ENCODE measurements at regions not wholly inside any gene's neighbourhood (a gene's known extent, or its start where the extent isn't known, plus 50 kb on each side); places are given as distances from the start of the nearest gene placed in this dataset.

GRCh38 chr11:24390016-24390415 is 106.8 kb upstream of the LUZP2 start:
- DNase-seq (ENCODE audit: low read depth, low spot score), result no peak
- no peaks in the 10 kb centered on the region for H3K36me3 ChIP-seq (ENCODE audit: control insufficient read depth, insufficient read depth, low read length)
- no peaks in the 10 kb centered on the region for H3K27me3 ChIP-seq (ENCODE audit: control insufficient read depth, insufficient read depth, low read length)
- H3K27ac ChIP-seq (ENCODE audit: low read length), result no peak overlapping the region
- H3K4me1 ChIP-seq (ENCODE audit: control insufficient read depth, insufficient read depth, low read length), result no peaks in the 10 kb centered on the region
- H3K9me3 ChIP-seq (ENCODE audit: control insufficient read depth, insufficient read depth, low read length), result no peaks in the 10 kb centered on the region
- H3K4me3 ChIP-seq (ENCODE audit: low read length), result no peak overlapping the region
- no CpG with 5 or more reads among the region's 5 CpGs for WGBS (ENCODE audit: insufficient coverage, insufficient read length)

GRCh38 chr11:24390762-24391161 is 106.1 kb upstream of the LUZP2 start:
- Histone ChIP-seq H3K27ac (ENCODE audit: low read length) (no peak overlapping the region), H3K4me1 (ENCODE audit: control insufficient read depth, insufficient read depth, low read length) (no peaks in the 10 kb centered on the region), H3K4me3 (ENCODE audit: low read length) (no peak overlapping the region), H3K36me3 (ENCODE audit: control insufficient read depth, insufficient read depth, low read length) (no peaks in the 10 kb centered on the region), H3K27me3 (ENCODE audit: control insufficient read depth, insufficient read depth, low read length) (no peaks in the 10 kb centered on the region), H3K9me3 (ENCODE audit: control insufficient read depth, insufficient read depth, low read length) (no peaks in the 10 kb centered on the region)
- no peak for DNase-seq (ENCODE audit: low read depth, low spot score)
- WGBS (ENCODE audit: insufficient coverage, insufficient read length), result no CpG with 5 or more reads among the region's 1 CpG

DNA sequence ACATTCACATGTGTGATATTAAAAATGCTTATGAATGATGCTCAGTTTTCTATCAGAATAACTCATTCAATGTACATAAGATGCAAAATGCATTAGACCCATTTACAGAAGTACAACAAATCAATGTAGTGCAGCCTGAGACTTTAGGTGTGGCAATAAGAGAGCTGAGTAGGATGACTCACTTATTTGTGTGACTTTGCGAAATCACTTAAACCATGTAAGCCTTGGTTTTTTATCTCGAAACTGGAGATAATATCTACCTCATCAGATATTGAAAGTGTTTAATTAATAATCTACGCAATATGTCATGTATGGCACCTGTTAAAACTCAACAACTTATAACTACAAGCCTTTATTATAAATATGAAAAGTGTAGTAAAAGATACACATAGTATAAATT is 105.7 kb upstream of the LUZP2 start:
- no peak for DNase-seq (ENCODE audit: low read depth, low spot score)
- Histone ChIP-seq H3K4me1 (ENCODE audit: control insufficient read depth, insufficient read depth, low read length) (no peaks in the 10 kb centered on the region), H3K36me3 (ENCODE audit: control insufficient read depth, insufficient read depth, low read length) (no peaks in the 10 kb centered on the region), H3K9me3 (ENCODE audit: control insufficient read depth, insufficient read depth, low read length) (no peaks in the 10 kb centered on the region), H3K27ac (ENCODE audit: low read length) (no peak overlapping the region), H3K27me3 (ENCODE audit: control insufficient read depth, insufficient read depth, low read length) (no peaks in the 10 kb centered on the region), H3K4me3 (ENCODE audit: low read length) (no peak overlapping the region)
- no CpG with 5 or more reads among the region's 3 CpGs for WGBS (ENCODE audit: insufficient coverage, insufficient read length)

DNA sequence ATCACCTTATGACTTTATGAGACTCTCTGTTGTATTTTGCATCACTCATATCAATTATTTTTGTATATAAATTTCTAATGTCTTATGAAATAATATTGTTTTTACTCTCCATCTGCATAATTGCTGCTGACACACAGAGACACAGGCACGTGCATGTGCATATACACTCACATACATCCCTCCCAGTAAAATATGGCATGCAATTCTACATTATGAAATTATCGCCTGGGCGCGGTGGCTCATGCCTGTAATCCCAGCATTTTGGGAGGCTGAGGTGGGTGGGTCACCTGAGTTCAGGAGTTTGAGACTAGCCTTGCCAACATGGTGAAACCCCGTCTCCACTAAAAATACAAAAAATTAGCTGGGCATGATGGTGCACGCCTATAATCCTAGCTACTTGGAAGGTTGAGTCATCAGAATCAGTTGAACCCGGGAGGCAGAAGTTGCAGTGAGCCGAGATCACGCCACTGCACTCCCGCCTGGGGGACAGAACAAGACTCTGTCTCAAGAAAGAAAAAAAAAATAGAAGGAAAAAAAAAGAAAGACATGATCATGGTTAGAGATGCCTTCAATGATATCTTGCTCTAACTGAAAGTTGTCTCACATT is 96.7 kb upstream of the LUZP2 start:
- no CpG with 5 or more reads among the region's 10 CpGs for WGBS (ENCODE audit: insufficient coverage, insufficient read length)
- no peaks in the 10 kb centered on the region for H3K4me1 ChIP-seq (ENCODE audit: control insufficient read depth, insufficient read depth, low read length)
- no peak overlapping the region for H3K27ac ChIP-seq (ENCODE audit: low read length)
- H3K4me3 ChIP-seq (ENCODE audit: low read length), result no peak overlapping the region
- no peaks in the 10 kb centered on the region for H3K27me3 ChIP-seq (ENCODE audit: control insufficient read depth, insufficient read depth, low read length)
- H3K9me3 ChIP-seq (ENCODE audit: control insufficient read depth, insufficient read depth, low read length), result no peaks in the 10 kb centered on the region
- no peak for DNase-seq (ENCODE audit: low read depth, low spot score)
- H3K36me3 ChIP-seq (ENCODE audit: control insufficient read depth, insufficient read depth, low read length), result no peaks in the 10 kb centered on the region

DNA sequence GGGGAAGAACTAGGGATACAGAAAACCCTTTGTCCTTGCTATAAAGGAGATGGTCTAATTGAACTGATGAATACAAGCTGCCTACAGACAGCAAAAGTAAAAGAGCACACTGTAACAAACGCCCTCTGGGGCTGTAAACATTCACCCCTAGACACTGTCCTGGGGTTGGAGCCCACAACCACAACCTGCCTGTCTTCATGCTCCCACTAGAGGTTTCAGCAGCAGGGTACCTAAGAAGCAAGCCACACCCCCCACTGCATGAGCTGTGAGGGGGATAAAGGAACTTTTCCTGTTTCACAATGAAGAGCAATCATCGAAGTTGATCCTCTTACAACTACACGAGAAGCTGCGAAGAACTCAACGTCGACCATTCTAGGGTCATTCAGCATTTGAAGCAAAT is 90.5 kb upstream of the LUZP2 start:
- Histone ChIP-seq H3K27ac (ENCODE audit: low read length) (no peak overlapping the region), H3K27me3 (ENCODE audit: control insufficient read depth, insufficient read depth, low read length) (no peaks in the 10 kb centered on the region), H3K4me3 (ENCODE audit: low read length) (no peak overlapping the region), H3K36me3 (ENCODE audit: control insufficient read depth, insufficient read depth, low read length) (no peaks in the 10 kb centered on the region), H3K4me1 (ENCODE audit: control insufficient read depth, insufficient read depth, low read length) (no peaks in the 10 kb centered on the region), H3K9me3 (ENCODE audit: control insufficient read depth, insufficient read depth, low read length) (no peaks in the 10 kb centered on the region)
- no CpG with 5 or more reads among the region's 6 CpGs for WGBS (ENCODE audit: insufficient coverage, insufficient read length)
- no peak for DNase-seq (ENCODE audit: low read depth, low spot score)

- Histone ChIP-seq H3K4me3 (ENCODE audit: low read length) (no peak overlapping the region), H3K36me3 (ENCODE audit: control insufficient read depth, insufficient read depth, low read length) (no peaks in the 10 kb centered on the region), H3K27me3 (ENCODE audit: control insufficient read depth, insufficient read depth, low read length) (no peaks in the 10 kb centered on the region), H3K9me3 (ENCODE audit: control insufficient read depth, insufficient read depth, low read length) (no peaks in the 10 kb centered on the region), H3K27ac (ENCODE audit: low read length) (no peak overlapping the region), H3K4me1 (ENCODE audit: control insufficient read depth, insufficient read depth, low read length) (no peaks in the 10 kb centered on the region)
- no CpG with 5 or more reads among the region's 9 CpGs for WGBS (ENCODE audit: insufficient coverage, insufficient read length)
- DNase-seq (ENCODE audit: low read depth, low spot score), result no peak
Observed at GRCh38 chr11:24406980-24407379, 89.9 kb upstream of the LUZP2 start.

GRCh38 chr11:24407733-24408132 is 89.1 kb upstream of the LUZP2 start:
- Histone ChIP-seq H3K36me3 (ENCODE audit: control insufficient read depth, insufficient read depth, low read length) (no peaks in the 10 kb centered on the region), H3K9me3 (ENCODE audit: control insufficient read depth, insufficient read depth, low read length) (no peaks in the 10 kb centered on the region), H3K4me3 (ENCODE audit: low read length) (no peak overlapping the region), H3K27ac (ENCODE audit: low read length) (no peak overlapping the region), H3K4me1 (ENCODE audit: control insufficient read depth, insufficient read depth, low read length) (no peaks in the 10 kb centered on the region), H3K27me3 (ENCODE audit: control insufficient read depth, insufficient read depth, low read length) (no peaks in the 10 kb centered on the region)
- no CpG with 5 or more reads among the region's 3 CpGs for WGBS (ENCODE audit: insufficient coverage, insufficient read length)
- no peak for DNase-seq (ENCODE audit: low read depth, low spot score)

DNA sequence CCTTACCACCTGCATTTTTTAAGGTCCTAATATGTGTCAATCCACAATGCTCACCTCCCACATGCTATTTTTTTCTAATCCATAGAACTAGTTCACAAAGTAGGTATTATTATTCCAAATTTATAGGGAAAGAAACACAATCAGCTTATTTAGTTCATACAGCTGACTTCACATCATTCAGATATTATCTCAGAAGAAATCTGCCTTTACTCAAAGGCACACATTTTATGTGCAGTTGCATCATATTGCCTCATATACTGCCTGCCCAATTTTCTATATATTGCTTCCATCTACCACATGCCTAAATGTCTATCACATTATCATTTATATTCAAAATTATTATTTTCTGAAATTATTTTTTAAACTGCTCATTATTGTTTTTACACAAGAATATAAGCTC is 88.7 kb upstream of the LUZP2 start:
- no peak overlapping the region for H3K27ac ChIP-seq (ENCODE audit: low read length)
- H3K4me1 ChIP-seq (ENCODE audit: control insufficient read depth, insufficient read depth, low read length), result no peaks in the 10 kb centered on the region
- DNase-seq (ENCODE audit: low read depth, low spot score), result no peak
- H3K36me3 ChIP-seq (ENCODE audit: control insufficient read depth, insufficient read depth, low read length), result no peaks in the 10 kb centered on the region
- H3K27me3 ChIP-seq (ENCODE audit: control insufficient read depth, insufficient read depth, low read length), result no peaks in the 10 kb centered on the region
- H3K4me3 ChIP-seq (ENCODE audit: low read length), result no peak overlapping the region
- H3K9me3 ChIP-seq (ENCODE audit: control insufficient read depth, insufficient read depth, low read length), result no peaks in the 10 kb centered on the region

- no CpG with 5 or more reads among the region's 3 CpGs for WGBS (ENCODE audit: insufficient coverage, insufficient read length)
Observed at GRCh38 chr11:24411791-24412190, 85.1 kb upstream of the LUZP2 start.

GRCh38 chr11:24412722-24413121 is 84.1 kb upstream of the LUZP2 start:
- Histone ChIP-seq H3K27me3 (ENCODE audit: control insufficient read depth, insufficient read depth, low read length) (no peaks in the 10 kb centered on the region), H3K9me3 (ENCODE audit: control insufficient read depth, insufficient read depth, low read length) (no peaks in the 10 kb centered on the region), H3K27ac (ENCODE audit: low read length) (no peak overlapping the region), H3K36me3 (ENCODE audit: control insufficient read depth, insufficient read depth, low read length) (no peaks in the 10 kb centered on the region), H3K4me1 (ENCODE audit: control insufficient read depth, insufficient read depth, low read length) (no peaks in the 10 kb centered on the region), H3K4me3 (ENCODE audit: low read length) (no peak overlapping the region)
- DNase-seq (ENCODE audit: low read depth, low spot score), result no peak
- WGBS (ENCODE audit: insufficient coverage, insufficient read length), result no CpG with 5 or more reads among the region's 2 CpGs

More at GRCh38 chr11:24411791-24412190, 85.1 kb upstream of the LUZP2 start:
- H3K4me1 ChIP-seq (ENCODE audit: control insufficient read depth, insufficient read depth, low read length), result no peaks in the 10 kb centered on the region
- no peak overlapping the region for H3K4me3 ChIP-seq (ENCODE audit: low read length)
- H3K27me3 ChIP-seq (ENCODE audit: control insufficient read depth, insufficient read depth, low read length), result no peaks in the 10 kb centered on the region
- no peak for DNase-seq (ENCODE audit: low read depth, low spot score)
- H3K27ac ChIP-seq (ENCODE audit: low read length), result no peak overlapping the region
- no peaks in the 10 kb centered on the region for H3K36me3 ChIP-seq (ENCODE audit: control insufficient read depth, insufficient read depth, low read length)
- no peaks in the 10 kb centered on the region for H3K9me3 ChIP-seq (ENCODE audit: control insufficient read depth, insufficient read depth, low read length)

GRCh38 chr11:24413391-24413790 is 83.5 kb upstream of the LUZP2 start:
- no peak for DNase-seq (ENCODE audit: low read depth, low spot score)
- no peaks in the 10 kb centered on the region for H3K4me1 ChIP-seq (ENCODE audit: control insufficient read depth, insufficient read depth, low read length)
- no peaks in the 10 kb centered on the region for H3K36me3 ChIP-seq (ENCODE audit: control insufficient read depth, insufficient read depth, low read length)
- no peaks in the 10 kb centered on the region for H3K9me3 ChIP-seq (ENCODE audit: control insufficient read depth, insufficient read depth, low read length)
- no peak overlapping the region for H3K27ac ChIP-seq (ENCODE audit: low read length)
- WGBS (ENCODE audit: insufficient coverage, insufficient read length), result no CpG with 5 or more reads among the region's 1 CpG
- H3K27me3 ChIP-seq (ENCODE audit: control insufficient read depth, insufficient read depth, low read length), result no peaks in the 10 kb centered on the region
- H3K4me3 ChIP-seq (ENCODE audit: low read length), result no peak overlapping the region
